DMS53 treated with DMSO at 0.1 percent for 48 hours (cell line): ENCODE measurements at regions not wholly inside any gene's neighbourhood (a gene's known extent, or its start where the extent isn't known, plus 50 kb on each side); places are given as distances from the start of the nearest gene placed in this dataset.
"Not testable (repeated sequence)": the region's sequence is repeated elsewhere in the genome, so short reads cannot be mapped to it uniquely, and the experiment has no call there.

Experiments used
- DNase-seq: peaks from one replicate; lab custom pipeline; 2025; ENCODE audit not compliant: unreplicated experiment; lab: John Stamatoyannopoulos, UW

DNA sequence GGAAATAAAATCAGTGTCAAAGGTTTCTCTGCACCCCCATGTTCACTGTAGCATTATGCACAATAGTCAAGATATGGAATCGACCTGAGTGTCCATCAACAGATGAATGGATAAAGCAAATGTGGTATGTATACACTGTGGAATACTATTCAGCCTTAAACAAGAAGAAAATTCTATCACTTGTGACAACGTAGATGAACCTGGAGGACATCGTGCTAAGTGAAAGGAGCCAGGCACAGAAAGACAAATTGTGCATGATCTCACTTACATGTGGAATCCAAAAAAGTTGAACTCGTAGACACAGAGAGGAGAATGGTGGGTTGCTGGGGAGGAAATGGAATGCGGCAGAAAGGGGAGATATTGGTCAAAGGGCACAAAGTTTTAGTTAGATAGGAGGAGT lies 136.3 kb upstream of the ESR1 start:
- no peak for DNase-seq

DNA sequence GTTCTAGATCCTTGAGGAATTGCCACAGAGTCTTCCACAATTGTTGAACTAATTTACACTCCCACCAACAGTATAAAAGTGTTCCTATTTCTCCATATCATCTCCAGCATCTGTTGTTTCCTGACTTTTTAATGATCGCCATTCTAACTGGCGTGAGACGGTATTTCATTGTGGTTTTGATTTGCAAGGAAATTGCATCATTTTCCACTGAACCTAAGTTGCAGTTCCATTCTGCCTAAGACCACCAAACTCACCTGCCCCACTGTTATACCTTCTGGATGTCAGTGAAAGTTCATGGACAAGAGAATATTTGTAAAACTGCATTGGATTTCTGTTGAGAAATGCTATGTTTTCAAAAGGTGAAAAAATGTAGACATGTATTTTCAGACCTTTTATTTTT lies 132.9 kb upstream of the ESR1 start:
- DNase-seq: no peak

DNA sequence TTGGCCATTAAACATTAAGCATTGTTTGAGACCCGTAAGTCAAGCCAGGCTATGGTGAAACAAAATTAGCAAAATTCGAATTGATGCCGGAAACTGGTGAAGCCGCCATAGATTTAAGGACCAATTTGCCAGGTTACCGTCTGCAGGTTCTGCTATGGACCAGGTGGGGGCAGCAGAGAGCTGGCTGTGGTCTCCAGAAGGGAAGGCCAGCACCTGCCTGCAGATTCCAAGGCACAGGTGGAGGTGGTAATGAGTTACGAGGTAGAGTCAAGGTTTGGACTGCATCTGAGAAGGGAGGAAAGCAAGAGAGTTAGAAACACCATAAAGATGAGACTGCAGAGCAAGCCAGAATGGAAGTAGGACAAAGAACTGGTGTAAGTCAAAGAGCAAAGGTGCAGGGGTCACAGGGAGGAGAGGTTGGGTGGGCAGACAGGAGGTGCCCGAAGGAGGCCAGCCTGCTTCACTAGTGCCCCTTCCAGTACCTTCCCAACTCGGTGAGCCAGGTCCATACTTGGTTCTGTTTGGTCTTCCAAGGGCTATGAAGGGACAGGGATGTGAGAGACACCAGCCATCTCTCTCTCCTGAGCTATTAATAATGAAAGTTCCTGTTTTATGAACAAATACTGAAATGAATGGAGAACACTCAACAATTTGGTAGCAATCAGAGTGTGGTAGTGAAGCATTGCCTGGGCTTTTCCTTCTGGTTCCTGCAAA lies 131.6 kb upstream of the ESR1 start:
- peak; percentile 66 for DNase-seq

DNA sequence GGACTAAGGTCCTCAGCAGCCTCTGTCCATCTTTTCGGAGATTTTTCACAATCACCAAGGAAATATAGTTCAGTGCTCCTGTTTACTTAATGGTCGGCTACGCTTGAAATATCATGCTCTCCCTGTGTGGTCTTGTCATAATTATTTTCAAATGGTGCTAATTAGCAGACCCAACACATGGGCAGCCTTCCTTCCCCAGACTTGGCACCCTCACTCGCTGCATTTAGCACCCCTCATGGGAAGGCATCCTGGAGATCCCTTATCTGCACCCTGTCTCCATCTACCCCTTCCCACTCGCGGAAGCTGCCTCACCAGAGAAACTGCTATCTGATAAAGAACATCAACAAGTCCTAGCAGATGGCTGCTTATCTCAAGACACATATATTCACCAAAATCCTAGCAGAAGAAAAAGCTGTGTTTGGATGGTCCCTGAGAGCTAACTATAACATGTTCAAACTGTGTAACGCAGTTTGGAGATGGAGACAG lies 131.0 kb upstream of the ESR1 start:
- DNase-seq: no peak

DNA sequence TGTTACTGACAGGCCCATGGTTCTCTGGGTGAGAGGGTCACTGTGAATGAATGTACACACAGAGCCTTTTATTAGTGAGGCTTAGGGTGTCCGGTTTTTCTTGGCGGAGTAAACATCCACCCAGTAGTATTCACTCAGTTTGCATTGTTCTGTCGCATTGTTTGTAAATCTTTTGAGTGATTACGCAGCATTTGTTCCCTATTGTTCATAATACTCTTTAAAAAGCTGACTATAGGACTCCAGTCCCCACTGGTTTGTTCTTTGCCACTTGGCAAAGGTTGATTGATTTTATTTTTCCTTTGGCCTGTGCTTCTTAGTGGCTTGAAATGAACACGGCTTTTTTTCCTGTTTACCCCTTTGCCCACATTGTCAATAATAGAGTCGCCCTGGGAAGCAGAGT lies 130.1 kb upstream of the ESR1 start:
- no peak for DNase-seq

DNA sequence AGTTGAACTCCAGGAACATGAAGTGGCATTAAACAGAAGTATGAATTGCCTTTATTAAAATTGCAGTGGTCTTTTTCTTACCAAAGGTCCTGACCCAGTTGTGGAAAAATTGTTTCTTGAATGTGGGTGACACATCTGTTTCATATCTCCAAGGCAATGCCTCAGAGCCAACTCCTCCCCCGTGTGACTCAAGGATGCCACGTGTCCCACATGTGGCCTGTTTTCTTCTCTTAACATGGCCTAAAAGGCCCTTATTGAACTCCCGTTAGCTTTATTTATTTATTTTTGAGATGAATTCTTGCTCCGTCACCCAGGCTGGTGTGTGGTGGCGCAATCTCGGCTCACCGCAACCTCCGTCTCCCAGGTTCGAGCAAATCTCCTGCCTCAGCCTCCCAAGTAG lies 128.4 kb upstream of the ESR1 start:
- no peak for DNase-seq

DNA sequence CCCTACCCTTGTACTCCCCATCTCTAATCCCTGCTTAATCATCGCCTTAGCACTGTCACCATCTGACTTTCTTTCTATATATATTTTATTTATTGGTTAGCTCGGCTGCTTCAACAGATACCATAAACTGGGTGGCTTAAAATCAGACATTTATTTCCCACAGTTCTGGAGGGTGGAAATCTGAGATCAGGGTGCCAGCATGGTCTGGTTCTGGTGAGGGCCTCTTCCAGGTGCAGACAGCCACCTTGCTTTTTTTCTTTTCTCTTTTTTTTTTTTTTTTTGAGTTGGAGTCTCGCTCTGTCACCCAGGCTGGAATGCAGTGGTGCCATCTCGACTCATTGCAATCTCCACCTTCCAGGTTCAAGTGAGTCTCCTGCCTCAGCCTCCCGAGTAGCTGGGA lies 127.5 kb upstream of the ESR1 start:
- no peak for DNase-seq

DNA sequence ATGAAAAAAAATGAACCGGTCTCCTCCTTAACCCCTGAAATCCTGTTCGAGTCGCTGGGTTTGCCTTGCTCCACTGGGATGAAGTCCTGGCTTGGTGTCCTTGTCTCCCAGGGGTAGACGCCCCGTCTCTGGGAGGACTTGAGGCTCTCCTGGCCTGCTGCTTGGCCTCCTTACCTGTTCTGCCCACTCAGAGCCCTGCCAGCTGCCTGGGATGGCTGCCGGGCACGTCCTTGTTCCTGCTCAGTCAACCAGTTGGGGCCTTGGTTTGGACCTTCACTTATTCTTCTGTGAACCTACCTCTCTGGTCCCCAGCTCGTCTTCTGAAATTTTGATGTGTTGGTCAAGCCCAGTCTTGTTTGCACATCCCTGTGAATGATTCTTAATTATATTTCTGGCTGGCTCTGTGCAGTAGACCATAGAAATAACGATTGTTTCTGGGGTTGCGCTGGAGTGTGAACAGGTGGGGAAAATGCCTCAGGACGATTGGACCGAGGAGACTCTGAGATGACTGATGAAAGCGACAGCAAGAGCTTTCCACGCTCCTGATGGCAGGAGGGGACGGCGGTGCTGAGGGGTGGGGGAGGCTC lies 126.5 kb upstream of the ESR1 start:
- DNase-seq: no peak

DNA sequence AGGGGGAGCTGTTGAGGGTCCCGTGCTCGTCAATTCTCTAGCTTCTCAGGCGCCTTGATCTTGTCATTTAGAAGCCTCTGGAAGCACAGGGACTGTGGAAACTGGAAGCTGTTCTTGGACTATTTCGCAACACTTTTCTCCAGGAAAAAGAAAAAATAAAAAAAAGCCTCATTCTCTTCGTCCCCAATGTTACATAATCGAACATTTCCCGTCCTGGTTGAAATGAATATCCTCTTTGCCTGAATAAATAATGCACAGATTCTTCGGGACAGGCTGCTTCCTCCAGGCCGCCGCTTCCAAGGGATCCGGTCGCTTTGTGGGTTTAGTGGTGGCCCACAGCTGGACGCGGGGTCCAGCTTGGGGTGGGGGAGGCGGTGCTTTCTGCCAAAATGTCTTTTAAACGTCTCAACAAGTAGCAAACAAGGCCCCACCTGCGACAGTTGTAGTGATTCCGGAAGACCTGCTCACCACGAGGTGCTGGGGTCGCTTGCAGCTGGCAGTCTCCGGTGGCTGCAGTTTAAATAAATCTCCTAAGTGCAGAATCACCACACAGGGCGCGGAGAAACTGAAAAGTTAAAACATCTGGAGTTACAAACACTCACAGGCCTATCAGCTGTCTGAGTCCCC lies 125.9 kb upstream of the ESR1 start:
- no peak for DNase-seq

DNA sequence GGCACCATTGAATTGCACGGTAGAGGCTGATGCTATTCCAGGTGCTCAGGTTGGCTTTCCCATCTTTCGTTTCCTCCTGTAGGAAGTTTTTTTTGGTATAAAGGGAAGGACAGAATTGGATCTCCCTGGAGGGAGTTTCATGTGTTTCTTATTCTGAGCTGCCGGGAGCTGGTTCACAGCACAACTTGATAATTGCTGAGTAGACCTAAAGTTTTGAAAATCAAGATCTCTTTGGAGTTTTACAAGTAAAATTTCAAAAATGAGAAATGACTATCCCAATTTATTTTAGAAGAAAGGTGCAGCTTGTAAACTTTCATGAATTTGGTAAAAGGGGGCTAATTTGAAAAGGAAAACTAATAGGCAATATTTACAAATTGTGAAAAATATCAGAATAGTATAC lies 125.2 kb upstream of the ESR1 start:
- DNase-seq: no peak

DNA sequence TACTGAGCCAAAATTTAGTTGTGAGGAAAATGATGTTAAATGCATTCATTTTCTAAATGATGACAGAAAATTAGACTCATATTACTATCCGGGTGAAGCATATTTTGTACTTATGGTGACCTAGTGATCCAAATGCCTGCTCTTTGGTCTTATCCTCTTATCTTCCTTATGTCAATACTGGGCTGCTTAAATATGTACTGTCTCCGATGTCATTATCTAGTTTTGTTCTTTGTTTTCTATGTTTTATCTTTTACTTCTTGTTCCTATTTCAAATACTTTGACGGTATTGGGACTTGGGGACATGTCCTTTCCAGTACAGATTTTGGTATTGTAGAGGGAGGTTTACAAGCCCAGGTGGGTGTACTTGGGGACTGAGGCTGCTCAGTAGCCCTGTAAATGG lies 124.6 kb upstream of the ESR1 start:
- no peak for DNase-seq

DNA sequence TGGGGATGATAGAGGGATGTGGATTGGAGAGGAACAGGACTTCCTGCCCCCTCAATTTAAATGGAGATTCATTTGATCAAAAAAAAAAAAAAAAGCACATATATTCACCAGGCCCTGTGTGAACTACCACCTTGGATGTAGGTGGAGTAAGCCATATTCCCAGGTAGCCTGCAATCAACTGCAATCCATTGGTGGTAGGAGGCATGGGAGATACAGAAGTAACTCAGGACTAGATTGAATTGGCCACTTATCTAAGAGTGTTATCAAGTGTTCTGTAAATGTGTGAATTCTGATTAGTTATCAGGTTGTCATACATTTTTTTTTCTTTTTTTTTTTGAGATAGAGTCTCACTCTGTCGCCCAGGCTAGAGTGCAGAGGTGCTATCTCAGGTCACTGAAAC lies 124.1 kb upstream of the ESR1 start:
- DNase-seq: no peak

DNA sequence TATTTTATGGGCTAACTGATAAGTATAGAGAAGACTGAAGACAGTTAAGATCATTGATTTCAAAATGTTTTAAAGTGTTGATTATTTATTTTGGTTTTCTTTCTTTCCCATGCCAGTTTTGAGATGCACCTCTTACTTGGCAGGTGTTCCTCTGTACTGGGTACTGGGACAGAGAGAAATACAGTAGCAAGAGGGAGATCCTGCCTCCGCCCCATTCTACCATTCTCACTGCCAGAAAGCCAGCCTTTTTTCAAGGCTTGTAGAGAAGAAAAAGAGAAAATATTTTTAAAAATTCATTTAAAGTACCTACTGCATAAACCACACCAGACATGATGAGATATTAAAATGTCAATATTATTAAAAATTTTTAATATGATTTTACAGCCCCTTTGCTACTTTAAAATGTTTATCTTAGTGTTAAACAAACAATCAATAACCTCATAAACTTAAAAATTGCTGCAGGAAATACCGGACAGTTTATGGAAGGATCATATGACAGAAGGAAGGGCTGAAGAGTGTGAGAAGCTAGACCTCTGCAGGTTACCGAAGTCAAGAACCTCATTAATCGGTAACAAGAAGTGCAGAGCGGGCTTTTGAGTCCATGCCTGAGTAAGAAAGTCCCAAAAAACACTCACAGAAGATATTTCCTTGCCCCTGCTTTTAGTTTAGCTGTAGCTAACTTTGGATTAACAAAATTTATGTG lies 117.8 kb upstream of the ESR1 start:
- no peak for DNase-seq

DNA sequence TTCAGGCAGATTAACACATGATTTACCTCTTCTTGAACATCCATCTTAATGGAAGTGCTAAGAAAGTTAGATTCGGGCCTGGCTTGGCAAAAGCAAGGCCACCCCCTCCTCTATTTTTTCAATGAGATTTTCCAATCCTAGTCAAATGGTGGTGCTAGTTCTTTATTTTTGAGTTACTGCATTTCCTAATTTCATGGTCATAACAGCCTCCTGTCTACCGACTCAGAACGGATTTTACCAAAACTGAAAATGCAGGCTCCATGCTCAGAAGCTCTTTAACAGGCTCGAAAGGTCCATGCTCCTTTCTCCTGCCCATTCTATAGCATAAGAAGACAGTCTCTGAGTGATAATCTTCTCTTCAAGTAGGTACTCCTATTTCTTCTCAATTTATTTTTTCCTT lies 117.2 kb upstream of the ESR1 start:
- DNase-seq: no peak

DNA sequence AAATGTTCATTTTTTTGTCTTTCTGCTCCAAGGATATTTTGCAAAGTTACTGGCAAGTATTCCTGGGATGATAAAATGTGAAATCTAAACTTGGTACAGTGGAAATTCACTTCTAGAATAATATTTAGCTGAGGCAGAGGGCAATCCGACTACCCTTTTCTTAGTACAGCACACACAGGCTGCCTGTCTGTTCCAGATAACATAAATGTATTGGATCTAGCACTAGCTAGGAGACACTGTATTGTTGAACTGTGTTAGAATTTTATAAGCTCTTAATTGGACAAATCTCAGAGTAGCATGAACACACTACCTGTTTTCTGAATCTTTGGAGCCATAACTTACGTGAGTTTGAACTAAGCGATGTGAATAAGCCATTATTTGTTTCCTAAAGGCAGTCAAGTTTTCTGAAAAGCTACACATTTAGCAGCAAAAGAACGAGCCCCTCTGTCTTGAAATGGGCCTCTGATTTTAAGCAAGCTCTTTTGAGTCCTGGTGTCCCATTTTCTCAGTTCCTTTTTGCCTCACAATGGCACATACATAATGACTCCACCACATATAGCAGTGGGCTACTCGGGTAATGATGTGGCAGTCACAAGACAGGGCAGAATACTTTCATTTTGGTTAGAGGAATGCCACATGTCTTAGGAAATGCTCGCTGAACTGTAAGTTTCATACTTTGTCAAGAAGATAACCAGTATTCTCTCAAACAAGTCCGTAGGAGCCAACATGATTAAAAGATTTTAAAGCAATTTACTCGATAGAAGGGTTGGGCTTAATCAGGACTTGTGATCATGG lies 116.5 kb upstream of the ESR1 start:
- no peak for DNase-seq

DNA sequence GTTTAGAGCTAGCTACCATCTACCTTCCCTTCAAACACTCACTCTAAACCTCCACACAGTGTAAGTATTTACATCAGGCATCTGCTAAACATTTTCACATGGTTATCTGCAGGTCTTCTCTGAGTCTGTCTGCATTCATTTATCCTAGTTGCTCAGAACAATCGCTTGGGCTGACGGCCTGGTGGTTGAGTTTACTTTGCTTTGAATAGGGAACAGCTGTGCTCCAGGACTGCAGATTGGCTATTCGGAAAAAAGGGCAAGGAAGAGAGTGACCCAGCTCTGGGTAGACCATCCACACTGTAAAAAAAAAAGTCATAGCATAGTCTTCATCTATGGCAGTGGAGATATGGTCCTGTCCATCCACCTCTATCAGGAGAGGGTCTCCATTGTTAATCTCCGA lies 115.3 kb upstream of the ESR1 start:
- DNase-seq: no peak

DNA sequence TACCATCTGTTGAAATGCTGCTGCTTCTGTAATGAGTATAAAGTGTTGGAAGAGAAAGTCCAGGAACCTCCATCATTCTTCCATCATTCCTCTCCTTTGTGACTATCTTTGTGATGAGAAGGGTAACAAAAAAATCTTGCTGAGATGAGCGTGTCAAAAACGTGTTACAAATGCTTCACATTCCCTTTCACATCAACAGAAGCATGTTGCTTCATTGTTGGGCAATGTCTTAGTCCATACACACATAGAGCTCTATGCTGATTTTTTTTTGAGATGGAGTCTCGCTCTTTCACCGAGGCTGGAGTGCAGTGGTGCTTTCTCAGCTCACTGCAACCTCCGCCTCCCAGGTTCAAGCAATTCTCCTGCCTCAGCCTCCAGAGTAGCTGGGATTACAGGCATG lies 114.1 kb upstream of the ESR1 start:
- DNase-seq: no peak

DNA sequence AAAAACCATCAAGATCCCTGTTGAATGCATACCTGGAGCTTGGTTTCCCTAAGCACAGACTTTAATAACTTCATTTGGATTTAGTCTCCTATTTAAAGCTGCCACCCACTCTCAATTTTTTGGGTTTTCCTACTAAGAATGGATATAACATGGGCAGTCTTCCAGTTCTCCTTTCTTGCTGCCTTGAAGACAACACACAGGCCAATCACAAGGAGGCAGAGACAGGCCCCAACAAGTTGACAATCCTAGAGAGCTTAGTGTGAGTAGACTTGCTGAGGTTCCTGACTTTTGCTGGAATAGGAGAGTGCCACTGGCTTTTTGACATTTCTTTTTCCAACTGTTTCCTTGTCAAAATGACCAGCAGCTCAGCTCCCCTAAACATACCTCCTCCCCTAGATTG lies 112.3 kb upstream of the ESR1 start:
- no peak for DNase-seq

DNA sequence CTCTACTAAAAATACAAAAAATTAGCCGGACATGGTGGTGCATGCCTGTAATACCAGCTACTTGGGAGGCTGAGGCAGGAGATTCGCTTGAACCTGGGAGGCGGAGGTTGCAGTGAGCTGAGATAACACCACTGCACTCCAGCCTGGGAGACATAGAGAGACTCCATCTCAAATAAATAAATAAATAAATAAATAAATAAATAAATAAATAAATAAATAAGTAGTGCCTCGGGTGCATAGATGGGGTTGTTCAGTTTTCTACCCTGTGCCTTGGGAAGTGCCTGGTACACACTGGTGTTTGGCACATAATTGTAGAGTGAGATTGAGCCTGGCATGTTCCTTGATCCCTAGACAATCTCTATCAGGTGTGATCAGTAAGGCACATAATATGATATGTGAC lies 111.2 kb upstream of the ESR1 start:
- not testable (repeated sequence) for DNase-seq

DNA sequence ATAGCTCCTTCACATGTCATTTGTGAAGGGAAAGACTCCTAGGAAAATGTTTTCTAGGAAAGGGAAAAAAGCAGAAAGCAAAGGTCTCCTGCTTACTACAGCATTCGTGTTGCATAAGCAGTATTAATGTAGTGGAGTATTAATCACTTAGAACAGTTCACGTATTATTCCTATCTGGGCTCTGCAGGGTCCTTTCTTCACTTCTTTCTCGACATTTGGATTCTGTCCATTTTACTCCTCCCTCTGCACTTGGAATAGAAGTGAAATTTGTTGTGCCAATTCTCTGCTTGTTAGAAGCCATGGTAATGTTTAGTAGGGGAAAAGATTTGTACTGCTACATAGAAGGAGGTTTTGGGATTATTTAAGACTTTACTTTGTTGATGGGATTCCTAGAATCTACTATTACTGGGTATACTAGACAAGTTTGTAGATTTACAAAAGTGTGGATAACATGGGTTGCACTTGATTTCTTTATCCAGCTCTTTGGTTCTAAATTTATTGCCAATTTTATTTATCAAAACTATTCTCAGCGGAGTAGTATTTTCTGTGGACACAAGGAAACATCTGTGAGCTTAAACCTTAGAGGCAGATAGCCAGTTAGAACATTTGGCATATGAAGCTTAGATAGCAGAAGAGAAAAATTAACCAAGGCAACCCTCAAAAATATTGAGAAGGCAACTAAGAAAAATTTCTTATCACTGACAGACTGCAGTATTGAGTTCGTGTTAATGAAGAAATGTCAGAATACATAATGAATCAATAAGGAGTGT lies 108.4 kb upstream of the ESR1 start:
- no peak for DNase-seq
